H1 (cell line): ENCODE measurements at regions not wholly inside any gene's neighbourhood (a gene's known extent, or its start where the extent isn't known, plus 50 kb on each side); places are given as distances from the start of the nearest gene placed in this dataset.
"Not testable (repeated sequence)": the region's sequence is repeated elsewhere in the genome, so short reads cannot be mapped to it uniquely, and the experiment has no call there.

ENCODE experiments used
- ZNF274 ChIP-seq: IDR thresholded peaks from 2 replicates; pipeline ENCODE4 v1.7.0; 2012; ENCODE audit warnings: low read length, borderline replicate concordance; ENCODE audit errors: extremely low read depth
- TF ChIP-seq, protein P1 (sequence below): IDR thresholded peaks from 2 replicates; pipeline ENCODE4 v1.6.1; 2012; ENCODE audit warnings: inconsistent platforms
- TF ChIP-seq, protein P2 (sequence below), 3 experiments: IDR thresholded peaks; 1 replicate in 2 of 3; 2 replicates in 1 of 3; pipeline versions ENCODE4 v1.5.1 to v1.6.1; 2011; ENCODE audit warnings: low read length in 3 of 3, mild to moderate bottlenecking in 3 of 3, inconsistent platforms in 2 of 3, low read depth in 1 of 3, moderate library complexity in 1 of 3; ENCODE audit not compliant: insufficient read depth in 1 of 3; ENCODE audit errors: control extremely low read depth in 1 of 3

DNA sequence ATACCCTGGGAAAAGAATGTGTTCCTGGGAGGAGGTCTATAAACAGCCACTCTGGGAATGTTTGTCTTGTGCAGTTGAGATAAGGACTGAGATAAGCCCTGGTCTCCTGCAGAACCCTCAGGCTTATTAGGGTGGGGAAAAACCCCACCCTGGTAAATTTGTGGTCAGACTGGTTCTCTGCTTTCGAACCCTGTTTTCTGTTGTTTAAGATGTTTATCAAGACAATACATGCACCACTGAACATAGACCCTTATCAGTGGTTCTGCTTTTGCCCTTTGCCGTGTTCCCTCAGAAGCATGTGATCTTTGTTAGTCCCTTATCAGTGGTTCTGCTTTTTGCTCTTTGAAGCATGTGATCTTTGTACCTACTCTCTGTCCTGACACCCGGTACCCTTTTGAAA is 956.0 kb downstream of the GRID1 start:
- TF ChIP-seq ZNF274, result not testable (repeated sequence)
- TF ChIP-seq, protein P1, sequence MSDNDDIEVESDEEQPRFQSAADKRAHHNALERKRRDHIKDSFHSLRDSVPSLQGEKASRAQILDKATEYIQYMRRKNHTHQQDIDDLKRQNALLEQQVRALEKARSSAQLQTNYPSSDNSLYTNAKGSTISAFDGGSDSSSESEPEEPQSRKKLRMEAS, result not testable (repeated sequence)
- TF ChIP-seq, protein P2, sequence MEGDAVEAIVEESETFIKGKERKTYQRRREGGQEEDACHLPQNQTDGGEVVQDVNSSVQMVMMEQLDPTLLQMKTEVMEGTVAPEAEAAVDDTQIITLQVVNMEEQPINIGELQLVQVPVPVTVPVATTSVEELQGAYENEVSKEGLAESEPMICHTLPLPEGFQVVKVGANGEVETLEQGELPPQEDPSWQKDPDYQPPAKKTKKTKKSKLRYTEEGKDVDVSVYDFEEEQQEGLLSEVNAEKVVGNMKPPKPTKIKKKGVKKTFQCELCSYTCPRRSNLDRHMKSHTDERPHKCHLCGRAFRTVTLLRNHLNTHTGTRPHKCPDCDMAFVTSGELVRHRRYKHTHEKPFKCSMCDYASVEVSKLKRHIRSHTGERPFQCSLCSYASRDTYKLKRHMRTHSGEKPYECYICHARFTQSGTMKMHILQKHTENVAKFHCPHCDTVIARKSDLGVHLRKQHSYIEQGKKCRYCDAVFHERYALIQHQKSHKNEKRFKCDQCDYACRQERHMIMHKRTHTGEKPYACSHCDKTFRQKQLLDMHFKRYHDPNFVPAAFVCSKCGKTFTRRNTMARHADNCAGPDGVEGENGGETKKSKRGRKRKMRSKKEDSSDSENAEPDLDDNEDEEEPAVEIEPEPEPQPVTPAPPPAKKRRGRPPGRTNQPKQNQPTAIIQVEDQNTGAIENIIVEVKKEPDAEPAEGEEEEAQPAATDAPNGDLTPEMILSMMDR (IDR thresholded peaks at IDR 0.05; ENCODE audit: control extremely low read depth in 1 of 3, insufficient read depth in 1 of 3, low read depth in 1 of 3, low read length in 3 of 3), result not testable (repeated sequence)
